A549 (cell line): ENCODE measurements at regions not wholly inside any gene's neighbourhood (a gene's known extent, or its start where the extent isn't known, plus 50 kb on each side); places are given as distances from the start of the nearest gene placed in this dataset.

Experiments used
- ATAC-seq, 2 experiments: fragments of 200-7000 bp in 1 of 2; fragments of >200 bp in 1 of 2; cut with Nextera tagmentation in 1 of 2; cut with Tn5 transposase in 1 of 2; 3 replicates each; pipeline versions ENCODE4 v1.8.0 to v1.9.1; 2018 to 2020; ENCODE audit warnings: mild to moderate bottlenecking in 1 of 2, moderate library complexity in 1 of 2
- CTCF ChIA-PET: fragments of 300-600 bp; sonication (Branson Sonifier 250); formaldehyde crosslinking; extraction: SDS; loops from one replicate; lab custom pipeline; 2021; ENCODE audit warnings: antibody characterized with exemption, inconsistent platforms; lab: Yijun Ruan, JAX
- POLR2A ChIA-PET: fragments of 350-600 bp; formaldehyde crosslinking; extraction: SDS; loops from one replicate; lab custom pipeline; 2021; ENCODE audit warnings: antibody characterized with exemption, inconsistent platforms; lab: Yijun Ruan, JAX
- DNase-seq, 2 experiments: peaks; one replicate each; pipeline versions ENCODE4 v3.0.0 to v3.0.0-alpha.2; 2011 to 2016; ENCODE audit warnings: low read depth in 1 of 2, low spot score in 1 of 2
- FAIRE-seq: peaks from 2 replicates; lab custom pipeline; 2011; peaks lifted over from hg19 to GRCh38; lab: Jason Lieb, UNC
- H3K27ac ChIP-seq, 2 experiments: fragments of >200 bp; sonication (Bioruptor Twin); formaldehyde crosslinking; 3 replicates each; pipeline ENCODE4 v1.5.1; 2016 to 2017
- H3K4me1 ChIP-seq: fragments of >200 bp; sonication (Bioruptor Twin); formaldehyde crosslinking; 3 replicates; pipeline ENCODE4 v1.6.1; 2016
- H3K4me2 ChIP-seq: fragments of >200 bp; sonication (Bioruptor Twin); formaldehyde crosslinking; 3 replicates; pipeline ENCODE4 v1.6.1; 2016
- H3K4me3 ChIP-seq: fragments of >200 bp; sonication (Bioruptor Twin); formaldehyde crosslinking; 3 replicates; pipeline ENCODE4 v1.5.1; 2016
- H3K9me3 ChIP-seq: fragments of >200 bp; sonication (Bioruptor Twin); formaldehyde crosslinking; 3 replicates; pipeline ENCODE4 v1.6.1; 2016
- BCL3 ChIP-seq: fragments of >200 bp; sonication (Bioruptor Twin); formaldehyde crosslinking; IDR thresholded peaks from 3 replicates; pipeline ENCODE4 v1.6.1; 2016
- CBX2 ChIP-seq: fragments of 200-600 bp; sonication (generic); IDR thresholded peaks from 2 replicates; pipeline ENCODE4 v1.6.1; 2016; ENCODE audit warnings: low read depth, mild to moderate bottlenecking, borderline replicate concordance
- EHMT2 ChIP-seq: fragments of 200-600 bp; sonication (generic); IDR thresholded peaks from 2 replicates; pipeline ENCODE4 v1.6.1; 2016; ENCODE audit warnings: antibody characterized with exemption, low read depth, mild to moderate bottlenecking, moderate library complexity
- FOSL2 ChIP-seq, 2 experiments: fragments of 450-650 bp in 1 of 2; fragments of >200 bp in 1 of 2; sonication (Bioruptor Twin) in 1 of 2; formaldehyde crosslinking; IDR thresholded peaks; 2 replicates each; pipeline versions ENCODE4 v1.5.0 to v1.6.1; 2016 to 2020; ENCODE audit warnings: mild to moderate bottlenecking in 1 of 2, moderate library complexity in 1 of 2
- HOXB5 ChIP-seq: fragments of 250-450 bp; sonication (Bioruptor Pico); IDR thresholded peaks from 2 replicates; pipeline ENCODE4 v1.5.0; 2020; ENCODE audit warnings: mild to moderate bottlenecking, moderate library complexity
- PHF8 ChIP-seq: fragments of 200-600 bp; sonication (generic); IDR thresholded peaks from 2 replicates; pipeline ENCODE4 v1.6.1; 2016; ENCODE audit warnings: low read depth, mild to moderate bottlenecking, antibody characterized with exemption, moderate library complexity, borderline replicate concordance
- POLR2A ChIP-seq: IDR thresholded peaks from 2 replicates; pipeline ENCODE4 v1.6.1; 2012; ENCODE audit warnings: mild to moderate bottlenecking, low read length
- POLR2AphosphoS2 ChIP-seq: conservative IDR thresholded peaks from 2 replicates; pipeline ENCODE4 v1.6.1; 2012; ENCODE audit warnings: low read length, improper control_type of control experiment, inconsistent platforms
- REST ChIP-seq: fragments of 200-600 bp; sonication (generic); IDR thresholded peaks from 2 replicates; pipeline ENCODE4 v1.6.1; 2016; ENCODE audit warnings: antibody characterized with exemption, mild to moderate bottlenecking, moderate library complexity
- SREBF2 ChIP-seq: fragments of 450-650 bp; IDR thresholded peaks from 2 replicates; pipeline ENCODE4 v1.6.1; 2014; ENCODE audit warnings: mild to moderate bottlenecking, moderate library complexity
- TFCP2L1 ChIP-seq: fragments of 250-450 bp; sonication (Bioruptor Pico); IDR thresholded peaks from 2 replicates; pipeline ENCODE4 v1.5.0; 2021; ENCODE audit warnings: mild to moderate bottlenecking
- ZNF302 ChIP-seq: fragments of 250-450 bp; sonication (Bioruptor Pico); IDR thresholded peaks from 2 replicates; pipeline ENCODE4 v1.9.0; 2021; ENCODE audit warnings: inconsistent platforms, mild to moderate bottlenecking, moderate library complexity
- WGBS: methylation state at CpG from one replicate; pipeline ENCODE4 v1.1.6; 2017; ENCODE audit errors: missing lambda C conversion rate; 5-methylcytosine and 5-hydroxymethylcytosine counted together
- TF ChIP-seq, protein P1 (sequence below): fragments of >200 bp; sonication (Bioruptor Twin); formaldehyde crosslinking; IDR thresholded peaks from 2 replicates; pipeline ENCODE4 v1.6.1; 2016

DNA sequence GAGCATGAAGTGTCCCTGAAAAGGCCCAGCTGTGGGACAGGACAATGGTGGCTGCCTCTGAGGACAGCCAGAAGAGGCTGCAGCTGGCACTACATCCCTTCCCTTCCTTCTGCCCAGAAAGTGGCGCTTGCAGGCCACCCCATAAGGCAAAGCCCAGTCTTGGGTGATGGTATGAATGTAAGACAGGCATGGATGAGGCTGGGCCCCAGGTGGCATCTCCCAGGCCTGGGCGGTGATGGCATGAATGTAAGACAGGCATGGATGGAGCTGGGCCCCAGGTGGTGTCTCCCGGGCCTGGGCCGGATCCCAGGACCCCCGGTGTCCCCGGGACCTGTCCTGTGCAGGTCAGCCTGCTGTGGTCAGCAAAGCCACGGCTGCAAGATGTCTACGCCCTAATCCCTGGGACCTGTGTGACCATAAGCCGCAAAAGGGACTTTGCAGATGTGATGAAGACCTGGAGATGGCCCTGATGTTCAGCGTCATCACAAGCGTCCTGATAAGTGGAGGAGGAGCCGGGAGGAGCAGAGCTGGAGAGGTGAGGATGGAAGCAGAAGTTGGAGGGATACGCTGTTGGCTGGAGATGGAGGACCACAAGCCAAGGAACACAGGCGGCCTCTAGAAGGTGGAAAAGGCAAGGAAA, 181.1 kb downstream of the CTTN start:
- 87% methylated on average over 14 of the region's 14 CpGs for WGBS
- CTCF ChIA-PET, result no interaction called here
- no peak overlapping the region for H3K4me3 ChIP-seq

DNA sequence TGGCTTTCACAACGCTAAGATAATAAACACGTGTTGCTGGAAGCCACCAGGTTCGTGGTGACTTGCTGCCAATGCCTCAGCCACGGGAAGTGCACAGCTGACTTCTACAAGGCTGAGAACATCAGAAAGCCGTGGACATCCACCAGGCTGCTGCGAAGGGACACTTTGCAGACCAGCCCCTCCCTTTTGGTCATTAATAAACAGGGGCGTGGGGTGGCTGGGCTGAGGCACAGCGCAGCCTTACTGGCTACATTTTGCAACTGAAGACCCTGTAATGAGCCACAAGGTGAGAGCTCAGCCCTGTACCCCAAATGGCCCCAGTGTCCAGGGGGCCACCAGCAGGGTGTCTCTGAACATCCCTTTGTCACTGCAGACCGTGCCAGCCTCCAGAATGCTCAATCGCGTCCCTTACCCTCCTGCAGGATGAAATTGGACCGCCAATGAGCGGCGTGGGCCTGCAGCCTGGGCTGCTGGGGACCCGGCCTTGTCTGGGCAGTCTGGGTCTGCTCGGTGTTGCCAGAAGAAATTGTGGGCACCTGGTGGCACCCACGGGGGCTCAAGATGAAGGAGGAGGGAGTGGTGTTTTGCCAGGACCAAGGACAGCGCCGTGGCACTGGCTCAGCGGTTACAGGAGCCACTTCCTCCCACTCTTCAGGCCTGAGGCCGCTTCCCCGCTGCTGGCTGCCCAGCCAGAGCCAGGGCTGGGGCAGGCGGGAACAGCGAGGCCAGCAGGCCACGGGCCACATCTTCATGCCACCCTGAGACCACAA, 181.9 kb downstream of the CTTN start:
- no peak overlapping the region for H3K4me3 ChIP-seq

More for the DNA sequence above, 181.1 kb downstream of the CTTN start:
- H3K4me1 ChIP-seq, result peaks cover 9% of the 10 kb centered on the region; the same call in 2 of the 3 replicates
- ATAC-seq (no peak), FAIRE-seq (no peak), DNase-seq (no peak)
- H3K27ac ChIP-seq, result no peak overlapping the region
- POLR2A ChIA-PET, result no interaction called here
- no peaks in the 10 kb centered on the region for H3K9me3 ChIP-seq
- no peak for TF ChIP-seq POLR2AphosphoS2
- no peak for TF ChIP-seq TFCP2L1 (CRISPR knock-in tag)
- no peak for TF ChIP-seq PHF8
- TF ChIP-seq POLR2A, result no peak
- TF ChIP-seq ZNF302 (CRISPR knock-in tag), result no peak
- no peak for TF ChIP-seq HOXB5 (CRISPR knock-in tag)
- TF ChIP-seq FOSL2 (IDR thresholded peaks at IDR 0.05), result no peak
- TF ChIP-seq FOSL2 (CRISPR knock-in tag; IDR thresholded peaks at IDR 0.05), result no peak
- TF ChIP-seq BCL3, result no peak
- TF ChIP-seq, protein P1, sequence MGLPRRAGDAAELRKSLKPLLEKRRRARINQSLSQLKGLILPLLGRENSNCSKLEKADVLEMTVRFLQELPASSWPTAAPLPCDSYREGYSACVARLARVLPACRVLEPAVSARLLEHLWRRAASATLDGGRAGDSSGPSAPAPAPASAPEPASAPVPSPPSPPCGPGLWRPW, result no peak
- TF ChIP-seq EHMT2, result no peak
- no peak for TF ChIP-seq SREBF2
- no peak overlapping the region for H3K4me2 ChIP-seq

More for the DNA sequence above, 181.9 kb downstream of the CTTN start:
- no peak for ATAC-seq
- Histone ChIP-seq H3K4me1 (peaks cover 9% of the 10 kb centered on the region; the same call in 2 of the 3 replicates), H3K4me2 (no peak overlapping the region), H3K9me3 (no peaks in the 10 kb centered on the region), H3K27ac (no peak overlapping the region)
- WGBS, result 83% methylated on average over 18 of the region's 25 CpGs
- ChIA-PET CTCF (no interaction called here), POLR2A (no interaction called here)
- TF ChIP-seq REST (peak; percentile 79), CBX2 (no peak)
- TF ChIP-seq, protein P1, result no peak
- no peak for DNase-seq
- FAIRE-seq, result no peak
